Naive thymus-derived CD4-positive, alpha-beta T cell (primary cell): ENCODE measurements at regions not wholly inside any gene's neighbourhood (a gene's known extent, or its start where the extent isn't known, plus 50 kb on each side); places are given as distances from the start of the nearest gene placed in this dataset.

ENCODE experiments used
- ATAC-seq: fragments of 150-1000 bp; cut with Tn5 transposase; 2 replicates; pipeline ENCODE4 v1.10.0; 2021; ENCODE audit warnings: mild to moderate bottlenecking, moderate library complexity
- CTCF ChIA-PET: fragments of 350-600 bp; sonication (Branson Sonifier 250); formaldehyde crosslinking; loops from one replicate; lab custom pipeline; 2021; ENCODE audit warnings: antibody characterized with exemption; lab: Charles Lee
- POLR2A ChIA-PET: fragments of 350-600 bp; sonication (Branson Sonifier 250); formaldehyde crosslinking; loops from one replicate; lab custom pipeline; 2021; ENCODE audit warnings: antibody characterized with exemption, inconsistent platforms; lab: Charles Lee
- DNase-seq, 9 donors: peaks; one replicate each; pipeline versions ENCODE4 v3.0.0 to v3.0.0-alpha.2; 2020 to 2022; ENCODE audit warnings: mixed read lengths in 1 of 9
- H3K27ac ChIP-seq: one replicate; pipeline ENCODE4 v1.7.0; 2013; ENCODE audit warnings: mild to moderate bottlenecking, low read depth, low read length, moderate library complexity
- H3K27me3 ChIP-seq, 2 donors: one replicate each; pipeline ENCODE4 v1.7.0; 2013; ENCODE audit warnings: low read length in 2 of 2, mild to moderate bottlenecking in 2 of 2, moderate library complexity in 2 of 2; ENCODE audit not compliant: control insufficient read depth in 2 of 2, insufficient read depth in 2 of 2
- H3K36me3 ChIP-seq, 3 experiments: 1 replicate in 2 of 3; 2 replicates in 1 of 3; pipeline ENCODE4 v1.7.0; 2013; ENCODE audit warnings: low read length in 3 of 3, mild to moderate bottlenecking in 3 of 3, moderate library complexity in 1 of 3; ENCODE audit not compliant: insufficient read depth in 3 of 3, control insufficient read depth in 2 of 3
- H3K4me1 ChIP-seq, 2 donors: one replicate each; pipeline ENCODE4 v1.7.0; 2013; ENCODE audit warnings: low read length in 2 of 2, mild to moderate bottlenecking in 2 of 2, moderate library complexity in 1 of 2; ENCODE audit not compliant: control insufficient read depth in 2 of 2, insufficient read depth in 2 of 2
- H3K4me3 ChIP-seq: 2 replicates; pipeline ENCODE4 v1.7.0; 2013; ENCODE audit warnings: mild to moderate bottlenecking, low read length
- H3K9me3 ChIP-seq, 3 experiments: 1 replicate in 2 of 3; 2 replicates in 1 of 3; pipeline ENCODE4 v1.7.0; 2013; ENCODE audit warnings: low read length in 3 of 3; ENCODE audit not compliant: control insufficient read depth in 2 of 3
- H3K27ac Mint-ChIP-seq, 9 donors: one replicate each; pipeline ENCODE4 v1.8.0; 2020 to 2022; ENCODE audit warnings: mixed read lengths in 9 of 9, mild to moderate bottlenecking in 8 of 9, moderate library complexity in 5 of 9, inconsistent platforms in 2 of 9
- H3K27me3 Mint-ChIP-seq, 5 donors: one replicate each; pipeline ENCODE4 v1.8.0; 2021 to 2022; ENCODE audit warnings: mixed read lengths in 5 of 5, mild to moderate bottlenecking in 1 of 5
- H3K36me3 Mint-ChIP-seq, 5 donors: one replicate each; pipeline ENCODE4 v1.8.0; 2020 to 2022; ENCODE audit warnings: mixed read lengths in 5 of 5, mild to moderate bottlenecking in 3 of 5, inconsistent platforms in 1 of 5
- H3K4me1 Mint-ChIP-seq, 7 donors: one replicate each; pipeline ENCODE4 v1.8.0; 2020 to 2022; ENCODE audit warnings: mixed read lengths in 7 of 7, mild to moderate bottlenecking in 3 of 7, inconsistent platforms in 1 of 7
- H3K4me3 Mint-ChIP-seq, 10 donors: one replicate each; pipeline ENCODE4 v1.8.0; 2020 to 2022; ENCODE audit warnings: mild to moderate bottlenecking in 10 of 10, mixed read lengths in 10 of 10, moderate library complexity in 6 of 10, inconsistent platforms in 2 of 10
- H3K9me3 Mint-ChIP-seq, 11 donors: one replicate each; pipeline ENCODE4 v1.8.0; 2020 to 2022; ENCODE audit warnings: mixed read lengths in 11 of 11, mild to moderate bottlenecking in 4 of 11, inconsistent platforms in 1 of 11, moderate library complexity in 1 of 11
- intact Hi-C, 2 donors: fragments of 100-400 bp; cut with micrococcal nuclease; formaldehyde crosslinking; loops; one replicate each; pipeline ENCODE4 v1.15.1; 2023

DNA sequence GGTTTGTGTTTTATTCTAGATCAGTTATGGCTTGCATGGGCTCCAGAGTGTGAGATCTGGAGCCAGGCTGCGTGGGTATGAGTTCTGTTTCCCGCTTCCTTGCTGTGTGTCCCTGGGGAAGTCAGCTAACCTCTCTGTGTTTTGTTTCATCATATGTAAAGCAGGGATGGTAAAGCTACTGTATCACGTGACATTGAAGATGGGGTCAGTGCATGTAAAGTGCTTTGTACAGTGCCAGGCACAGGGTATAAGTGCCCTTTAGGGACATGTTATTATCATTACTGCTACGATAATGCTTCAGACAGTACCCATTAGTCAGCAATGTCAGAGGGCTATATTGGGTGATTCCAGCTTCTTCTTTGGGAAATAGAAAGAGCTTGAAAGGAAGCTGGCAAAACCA is 186.2 kb downstream of the FOXL1 start:
- H3K27ac ChIP-seq: no peak overlapping the region
- ChIA-PET POLR2A (no interaction called here), CTCF (no interaction called here)
- ATAC-seq (no peak), DNase-seq (no peak)
- no peak overlapping the region for H3K4me3 ChIP-seq
- H3K9me3 ChIP-seq: no peaks in the 10 kb centered on the region
- H3K27me3 ChIP-seq: peaks cover 0 to 5% of the 10 kb centered on the region in 2 donors
- Mint-ChIP-seq H3K27me3 (peaks cover 20 to 47% (median 45%) of the 10 kb centered on the region in 5 donors), H3K27ac (peak overlapping the region in 1 of 9 donors; percentile 42), H3K4me3 (no peak overlapping the region), H3K9me3 (peaks cover 0 to 5% (median 0%) of the 10 kb centered on the region in 11 donors), H3K36me3 (no peaks in the 10 kb centered on the region), H3K4me1 (peaks cover 0 to 2% (median 0%) of the 10 kb centered on the region in 7 donors)
- intact Hi-C loops: loop anchor here (5.0 kb wide), 2 partner anchors 187 to 202 kb away; partner anchors contain the start of gene FOXL1 (in 1 of the 2)
- no peaks in the 10 kb centered on the region for H3K4me1 ChIP-seq
- no peaks in the 10 kb centered on the region for H3K36me3 ChIP-seq

DNA sequence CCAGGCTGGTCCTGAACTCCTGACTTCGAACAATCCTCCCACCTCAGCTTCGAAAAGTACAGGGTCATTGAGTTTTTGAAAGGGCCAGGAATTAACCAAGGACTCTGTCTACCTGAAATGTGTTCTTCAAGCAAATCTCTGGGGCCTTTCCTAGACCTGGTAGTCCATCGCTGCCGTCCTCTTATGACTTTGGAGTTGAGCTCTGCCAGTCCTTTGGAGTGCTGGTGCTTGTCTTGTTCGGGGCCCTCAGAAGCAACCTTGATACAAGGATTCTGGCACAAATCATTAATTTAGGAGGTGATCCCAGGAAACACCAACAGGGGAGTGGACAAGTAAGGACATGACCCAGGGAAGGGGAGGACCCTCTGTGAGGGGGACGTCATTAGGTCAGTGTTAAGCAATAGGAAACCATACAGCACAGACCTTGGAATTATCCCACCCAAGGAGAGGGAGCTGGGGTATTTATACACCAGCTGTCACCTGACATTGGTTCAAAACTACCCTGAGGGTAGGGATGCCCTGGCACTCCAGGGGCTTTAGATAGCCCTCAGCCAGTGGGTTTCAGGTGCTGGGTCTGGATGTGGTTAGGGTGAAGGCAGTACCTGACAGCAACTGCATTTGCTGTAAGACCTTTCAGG is 187.2 kb downstream of the FOXL1 start:
- Histone ChIP-seq H3K36me3 (no peaks in the 10 kb centered on the region), H3K9me3 (no peaks in the 10 kb centered on the region), H3K4me1 (no peaks in the 10 kb centered on the region), H3K27ac (no peak overlapping the region), H3K4me3 (no peak overlapping the region), H3K27me3 (peaks cover 0 to 5% of the 10 kb centered on the region in 2 donors)
- peaks cover 0 to 2% (median 0%) of the 10 kb centered on the region in 7 donors for H3K4me1 Mint-ChIP-seq
- no peaks in the 10 kb centered on the region for H3K36me3 Mint-ChIP-seq
- peak overlapping the region in 1 of 9 donors; percentile 42 for H3K27ac Mint-ChIP-seq
- no peak for DNase-seq
- peaks cover 0 to 5% (median 0%) of the 10 kb centered on the region in 11 donors for H3K9me3 Mint-ChIP-seq
- ATAC-seq: no peak
- H3K4me3 Mint-ChIP-seq: no peak overlapping the region
- ChIA-PET POLR2A (no interaction called here), CTCF (no interaction called here)
- peaks cover 15 to 47% (median 41%) of the 10 kb centered on the region in 5 donors for H3K27me3 Mint-ChIP-seq
- intact Hi-C loops: no loop called here

DNA sequence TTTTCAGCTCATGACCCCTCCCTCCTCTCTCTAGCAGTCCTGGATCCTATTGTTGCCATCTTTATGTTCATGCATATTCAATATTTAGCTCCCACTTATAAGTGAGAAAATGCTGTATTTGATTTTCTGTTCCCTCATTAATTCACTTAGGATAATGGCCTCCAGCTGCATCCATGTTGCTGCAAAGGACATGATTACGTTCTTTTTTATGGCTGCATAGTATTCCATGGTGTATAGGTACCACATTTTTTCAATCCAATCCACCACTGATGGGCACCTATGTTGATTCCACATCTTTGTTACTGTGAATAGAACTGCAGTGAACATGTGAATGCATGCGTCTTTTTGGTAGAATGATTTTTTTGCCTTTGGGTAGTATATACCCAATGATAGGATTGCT is 188.4 kb downstream of the FOXL1 start:
- no peaks in the 10 kb centered on the region for H3K4me1 ChIP-seq
- ChIA-PET CTCF (no interaction called here), POLR2A (no interaction called here)
- peaks cover 7 to 55% (median 34%) of the 10 kb centered on the region in 5 donors for H3K27me3 Mint-ChIP-seq
- no peaks in the 10 kb centered on the region for H3K9me3 ChIP-seq
- H3K27ac ChIP-seq: no peak overlapping the region
- peaks cover 0 to 5% (median 0%) of the 10 kb centered on the region in 11 donors for H3K9me3 Mint-ChIP-seq
- H3K36me3 Mint-ChIP-seq: no peaks in the 10 kb centered on the region
- DNase-seq: no peak
- ATAC-seq: no peak
- H3K27me3 ChIP-seq: peaks cover 0 to under 1% of the 10 kb centered on the region in 2 donors
- no peaks in the 10 kb centered on the region for H3K36me3 ChIP-seq
- no peak overlapping the region for H3K4me3 Mint-ChIP-seq
- no peak overlapping the region for H3K27ac Mint-ChIP-seq
- H3K4me3 ChIP-seq: no peak overlapping the region
- no peaks in the 10 kb centered on the region for H3K4me1 Mint-ChIP-seq
- intact Hi-C loops: no loop called here

DNA sequence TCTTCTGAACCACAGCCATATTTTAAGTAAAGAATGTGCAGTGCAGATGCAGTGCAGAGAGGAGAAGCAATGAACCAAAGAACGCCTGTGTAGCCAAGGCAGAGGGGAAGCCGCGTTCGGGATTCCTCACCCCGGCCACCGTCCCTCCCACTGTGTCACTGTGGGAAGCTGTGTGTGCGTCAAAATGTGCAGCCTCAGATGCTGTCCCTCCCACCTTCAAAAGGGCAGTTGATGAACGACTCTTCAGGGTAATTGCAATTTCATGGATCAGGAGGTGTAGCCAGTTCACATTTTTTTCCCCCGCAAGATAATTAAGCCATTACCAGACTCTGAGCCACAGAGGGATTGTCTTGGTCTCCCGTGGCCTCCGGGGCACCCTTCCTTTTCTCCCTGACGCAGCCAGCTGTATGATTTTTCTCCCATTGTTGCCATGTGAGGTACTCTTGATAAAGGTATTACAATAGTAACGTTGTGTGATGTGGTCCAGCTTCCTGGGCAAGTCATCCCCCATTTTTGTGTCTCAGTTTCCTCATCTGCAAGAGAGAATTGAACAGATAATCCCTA is 190.0 kb downstream of the FOXL1 start:
- no peak overlapping the region for H3K4me3 ChIP-seq
- peaks cover 0 to 5% (median 0%) of the 10 kb centered on the region in 11 donors for H3K9me3 Mint-ChIP-seq
- intact Hi-C loops: no loop called here
- H3K36me3 Mint-ChIP-seq: no peaks in the 10 kb centered on the region
- no peak overlapping the region for H3K4me3 Mint-ChIP-seq
- DNase-seq (no peak), ATAC-seq (no peak)
- no peaks in the 10 kb centered on the region for H3K36me3 ChIP-seq
- ChIA-PET CTCF (no interaction called here), POLR2A (no interaction called here)
- H3K4me1 Mint-ChIP-seq: no peaks in the 10 kb centered on the region
- H3K9me3 ChIP-seq: no peaks in the 10 kb centered on the region
- H3K27me3 ChIP-seq: no peaks in the 10 kb centered on the region
- no peaks in the 10 kb centered on the region for H3K4me1 ChIP-seq
- H3K27ac Mint-ChIP-seq: no peak overlapping the region
- H3K27me3 Mint-ChIP-seq: peaks cover 0 to 63% (median 33%) of the 10 kb centered on the region in 5 donors
- no peak overlapping the region for H3K27ac ChIP-seq

DNA sequence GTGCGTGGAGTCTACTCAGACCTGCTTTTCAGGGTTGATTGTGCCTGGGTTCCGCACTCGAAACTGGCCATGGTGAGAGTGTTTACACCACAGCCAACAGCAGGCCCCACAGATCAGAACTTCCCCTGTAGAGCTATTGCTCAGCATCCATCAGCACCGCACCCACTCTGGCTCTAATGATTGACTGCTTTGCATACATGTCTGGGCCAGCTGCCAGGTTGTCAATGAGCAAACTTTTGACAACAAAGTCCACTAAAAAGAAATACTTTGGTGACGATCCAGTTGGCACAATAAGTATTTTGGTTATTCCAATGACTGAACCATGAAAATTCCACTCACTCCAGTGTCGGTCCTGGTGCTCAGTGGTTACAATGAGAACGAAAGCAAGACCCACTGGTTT is 190.7 kb downstream of the FOXL1 start:
- H3K9me3 ChIP-seq: no peaks in the 10 kb centered on the region
- Mint-ChIP-seq H3K9me3 (peaks cover 0 to 5% (median 0%) of the 10 kb centered on the region in 11 donors), H3K36me3 (no peaks in the 10 kb centered on the region), H3K4me3 (no peak overlapping the region), H3K27ac (no peak overlapping the region), H3K27me3 (peaks cover 0 to 61% (median 37%) of the 10 kb centered on the region in 5 donors), H3K4me1 (no peaks in the 10 kb centered on the region)
- H3K36me3 ChIP-seq: no peaks in the 10 kb centered on the region
- no peaks in the 10 kb centered on the region for H3K27me3 ChIP-seq
- intact Hi-C loops: no loop called here
- H3K27ac ChIP-seq: no peak overlapping the region
- DNase-seq (no peak), ATAC-seq (no peak)
- ChIA-PET CTCF (no interaction called here), POLR2A (no interaction called here)
- no peak overlapping the region for H3K4me3 ChIP-seq
- no peaks in the 10 kb centered on the region for H3K4me1 ChIP-seq

DNA sequence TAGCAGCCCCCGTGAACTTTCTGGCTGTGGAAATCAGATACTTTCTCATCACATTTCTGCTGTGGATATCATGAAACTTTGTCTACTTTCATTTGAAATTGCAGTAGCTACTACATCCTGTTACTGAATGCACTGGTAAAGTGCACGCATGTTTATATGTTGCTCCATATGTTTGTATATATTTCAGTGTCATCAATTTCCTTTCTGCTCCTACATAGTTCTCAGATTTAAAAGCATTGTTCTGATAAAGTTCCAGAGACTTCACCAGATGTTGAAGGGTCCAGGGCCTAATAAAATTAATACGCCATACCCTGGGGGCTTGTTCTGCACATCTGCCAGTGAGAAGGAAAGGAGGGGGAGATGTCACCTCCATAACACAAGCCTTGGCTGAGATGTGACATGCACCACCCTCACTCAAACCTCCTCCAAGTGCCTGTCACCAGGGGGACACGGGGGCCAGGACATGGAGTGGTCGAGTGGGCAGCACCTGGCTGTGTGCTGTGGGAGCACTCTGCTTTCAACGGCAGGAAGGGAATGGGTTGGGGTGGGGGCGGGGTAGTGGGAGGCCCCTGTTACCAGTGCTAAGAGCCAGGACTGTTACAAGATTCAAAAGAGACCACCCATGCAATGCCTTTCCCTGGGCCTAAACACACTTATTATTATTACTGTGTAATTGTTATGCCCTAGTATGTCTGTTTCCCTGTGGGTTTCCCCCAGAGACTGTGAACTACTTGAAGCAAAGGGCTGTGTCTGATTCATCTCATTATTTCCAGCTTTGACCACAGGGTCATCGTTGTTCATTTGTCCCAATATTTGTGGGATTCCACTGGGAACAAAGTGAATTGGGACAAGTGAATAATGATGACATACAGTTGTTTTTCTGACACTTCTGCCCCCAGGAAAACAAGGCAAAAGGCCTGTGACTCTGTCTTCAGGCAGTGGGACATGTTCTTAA is 193.4 kb downstream of the FOXL1 start:
- CTCF ChIA-PET: no interaction called here
- no peak for DNase-seq

More for the DNA sequence above, 193.4 kb downstream of the FOXL1 start:
- POLR2A ChIA-PET: no interaction called here
- H3K36me3 ChIP-seq: no peaks in the 10 kb centered on the region
- no peaks in the 10 kb centered on the region for H3K4me1 ChIP-seq
- Mint-ChIP-seq H3K36me3 (no peaks in the 10 kb centered on the region), H3K9me3 (peaks cover 0 to 4% (median 0%) of the 10 kb centered on the region in 11 donors), H3K4me3 (no peak overlapping the region), H3K4me1 (no peaks in the 10 kb centered on the region), H3K27me3 (peaks cover 0 to 48% (median 30%) of the 10 kb centered on the region in 5 donors), H3K27ac (no peak overlapping the region)
- no peak overlapping the region for H3K27ac ChIP-seq
- intact Hi-C loops: no loop called here
- no peaks in the 10 kb centered on the region for H3K9me3 ChIP-seq
- H3K4me3 ChIP-seq: no peak overlapping the region
- ATAC-seq: no peak
- H3K27me3 ChIP-seq: no peaks in the 10 kb centered on the region
